ENCODE measurements at regions not wholly inside any gene's neighbourhood (a gene's known extent, or its start where the extent isn't known, plus 50 kb on each side); places are given as distances from the start of the nearest gene placed in this dataset.
"Not testable (repeated sequence)": the region's sequence is repeated elsewhere in the genome, so short reads cannot be mapped to it uniquely, and the experiment has no call there.

- H3K9me3 Mint-ChIP-seq; H3K27me3 Mint-ChIP-seq; H3K4me3 Mint-ChIP-seq; H3K4me1 Mint-ChIP-seq (ENCODE audit: low read depth); H3K27ac Mint-ChIP-seq: not testable (repeated sequence)
- peaks cover 19% of the 10 kb centered on the region for H3K36me3 Mint-ChIP-seq (ENCODE audit: low read depth)
Measured at GRCh38 chr3:195983880-195984279, 75.5 kb upstream of the TNK2 start.

- not testable (repeated sequence) for H3K27me3 Mint-ChIP-seq; H3K4me1 Mint-ChIP-seq (ENCODE audit: low read depth); H3K27ac Mint-ChIP-seq; H3K9me3 Mint-ChIP-seq; H3K4me3 Mint-ChIP-seq
- peaks cover 19% of the 10 kb centered on the region for H3K36me3 Mint-ChIP-seq (ENCODE audit: low read depth)
Measured at GRCh38 chr3:195982754-195983153, 74.4 kb upstream of the TNK2 start.

- peaks cover 19% of the 10 kb centered on the region for H3K36me3 Mint-ChIP-seq (ENCODE audit: low read depth)
- not testable (repeated sequence) for H3K4me1 Mint-ChIP-seq (ENCODE audit: low read depth); H3K4me3 Mint-ChIP-seq; H3K27ac Mint-ChIP-seq; H3K27me3 Mint-ChIP-seq; H3K9me3 Mint-ChIP-seq
Measured at GRCh38 chr3:195981778-195982177, 73.4 kb upstream of the TNK2 start.

- H3K27ac Mint-ChIP-seq; H3K4me1 Mint-ChIP-seq (ENCODE audit: low read depth); H3K9me3 Mint-ChIP-seq; H3K27me3 Mint-ChIP-seq; H3K4me3 Mint-ChIP-seq: not testable (repeated sequence)
- H3K36me3 Mint-ChIP-seq (ENCODE audit: low read depth) = peaks cover 31% of the 10 kb centered on the region
Measured at GRCh38 chr3:195979877-195980276, 71.5 kb upstream of the TNK2 start.

- not testable (repeated sequence) for H3K27me3 Mint-ChIP-seq; H3K4me1 Mint-ChIP-seq (ENCODE audit: low read depth); H3K27ac Mint-ChIP-seq; H3K4me3 Mint-ChIP-seq; H3K9me3 Mint-ChIP-seq
- H3K36me3 Mint-ChIP-seq (ENCODE audit: low read depth) = peaks cover 30% of the 10 kb centered on the region
Measured at GRCh38 chr3:195978585-195978984, 70.2 kb upstream of the TNK2 start.

- not testable (repeated sequence) for H3K9me3 Mint-ChIP-seq; H3K4me1 Mint-ChIP-seq (ENCODE audit: low read depth); H3K27me3 Mint-ChIP-seq; H3K4me3 Mint-ChIP-seq; H3K27ac Mint-ChIP-seq
- peaks cover 18% of the 10 kb centered on the region for H3K36me3 Mint-ChIP-seq (ENCODE audit: low read depth)
Measured at GRCh38 chr3:195976876-195977275, 68.5 kb upstream of the TNK2 start.

- H3K4me1 Mint-ChIP-seq (ENCODE audit: low read depth); H3K4me3 Mint-ChIP-seq; H3K27me3 Mint-ChIP-seq; H3K9me3 Mint-ChIP-seq; H3K27ac Mint-ChIP-seq: not testable (repeated sequence)
- peaks cover 42% of the 10 kb centered on the region for H3K36me3 Mint-ChIP-seq (ENCODE audit: low read depth)
Measured at GRCh38 chr3:195974281-195974680, 65.9 kb upstream of the TNK2 start.

GRCh38 chr3:195970873-195971272 lies 62.5 kb upstream of the TNK2 start:
- not testable (repeated sequence) for H3K27ac Mint-ChIP-seq; H3K27me3 Mint-ChIP-seq; H3K4me1 Mint-ChIP-seq (ENCODE audit: low read depth); H3K4me3 Mint-ChIP-seq; H3K9me3 Mint-ChIP-seq
- H3K36me3 Mint-ChIP-seq (ENCODE audit: low read depth) = peaks cover 46% of the 10 kb centered on the region

GRCh38 chr3:195969838-195970776 lies 61.8 kb upstream of the TNK2 start:
- H3K27ac Mint-ChIP-seq; H3K4me3 Mint-ChIP-seq; H3K9me3 Mint-ChIP-seq; H3K27me3 Mint-ChIP-seq; H3K4me1 Mint-ChIP-seq (ENCODE audit: low read depth): not testable (repeated sequence)
- H3K36me3 Mint-ChIP-seq (ENCODE audit: low read depth) = peaks cover 45% of the 10 kb centered on the region

- H3K27me3 Mint-ChIP-seq; H3K9me3 Mint-ChIP-seq; H3K4me3 Mint-ChIP-seq; H3K4me1 Mint-ChIP-seq (ENCODE audit: low read depth); H3K27ac Mint-ChIP-seq: not testable (repeated sequence)
- H3K36me3 Mint-ChIP-seq (ENCODE audit: low read depth) = peaks cover 49% of the 10 kb centered on the region
Measured at GRCh38 chr3:195969341-195969740, 61.0 kb upstream of the TNK2 start.

GRCh38 chr3:195968104-195968503 lies 59.8 kb upstream of the TNK2 start:
- H3K27ac Mint-ChIP-seq; H3K4me3 Mint-ChIP-seq; H3K27me3 Mint-ChIP-seq; H3K9me3 Mint-ChIP-seq; H3K4me1 Mint-ChIP-seq (ENCODE audit: low read depth): not testable (repeated sequence)
- peaks cover 46% of the 10 kb centered on the region for H3K36me3 Mint-ChIP-seq (ENCODE audit: low read depth)

GRCh38 chr3:195967387-195967720 lies 59.0 kb upstream of the TNK2 start:
- not testable (repeated sequence) for H3K27me3 Mint-ChIP-seq; H3K27ac Mint-ChIP-seq; H3K4me3 Mint-ChIP-seq; H3K4me1 Mint-ChIP-seq (ENCODE audit: low read depth); H3K9me3 Mint-ChIP-seq
- H3K36me3 Mint-ChIP-seq (ENCODE audit: low read depth) = peaks cover 49% of the 10 kb centered on the region

GRCh38 chr3:195966563-195967386 lies 58.4 kb upstream of the TNK2 start:
- H3K4me3 Mint-ChIP-seq; H3K4me1 Mint-ChIP-seq (ENCODE audit: low read depth); H3K27me3 Mint-ChIP-seq; H3K27ac Mint-ChIP-seq; H3K9me3 Mint-ChIP-seq: not testable (repeated sequence)
- H3K36me3 Mint-ChIP-seq (ENCODE audit: low read depth) = peaks cover 50% of the 10 kb centered on the region

GRCh38 chr3:195965217-195965616 lies 56.9 kb upstream of the TNK2 start:
- not testable (repeated sequence) for H3K4me3 Mint-ChIP-seq; H3K9me3 Mint-ChIP-seq; H3K27ac Mint-ChIP-seq; H3K4me1 Mint-ChIP-seq (ENCODE audit: low read depth); H3K27me3 Mint-ChIP-seq
- peaks cover 47% of the 10 kb centered on the region for H3K36me3 Mint-ChIP-seq (ENCODE audit: low read depth)

GRCh38 chr3:195964318-195965107 lies 56.2 kb upstream of the TNK2 start:
- not testable (repeated sequence) for H3K27ac Mint-ChIP-seq; H3K4me1 Mint-ChIP-seq (ENCODE audit: low read depth); H3K27me3 Mint-ChIP-seq; H3K4me3 Mint-ChIP-seq; H3K9me3 Mint-ChIP-seq
- peaks cover 41% of the 10 kb centered on the region for H3K36me3 Mint-ChIP-seq (ENCODE audit: low read depth)

Measured in stimulated activated naive CD8-positive, alpha-beta T cell treated with anti-CD3 and anti-CD28 coated beads, Interleukin-15, Interleukin-2, amounts not matched to agents 100 ng/mL and 50 ng/mL, for 24 hours (primary cell).